ENCODE measurements at regions not wholly inside any gene's neighbourhood (a gene's known extent, or its start where the extent isn't known, plus 50 kb on each side); places are given as distances from the start of the nearest gene placed in this dataset.

DNA sequence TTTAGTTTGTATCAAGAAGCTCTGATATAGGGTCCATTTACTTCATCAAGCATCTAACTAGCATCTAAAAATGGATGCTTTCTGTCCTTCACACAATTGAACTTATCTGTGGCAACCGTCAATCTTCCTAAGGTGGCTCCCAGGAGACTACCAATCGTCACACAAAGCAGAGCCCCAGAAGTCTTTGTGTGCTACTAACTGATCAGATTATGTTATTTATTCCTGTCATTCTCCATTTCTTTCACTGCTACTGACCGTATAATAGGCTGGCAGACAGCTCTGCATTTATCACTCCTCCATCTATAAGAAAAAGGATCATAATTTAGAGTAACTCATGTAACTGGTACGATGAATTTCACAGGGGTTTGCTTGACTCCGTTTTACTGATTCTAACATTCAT is 585.0 kb upstream of the NXPH2 start:
- TF ChIP-seq, protein P1, sequence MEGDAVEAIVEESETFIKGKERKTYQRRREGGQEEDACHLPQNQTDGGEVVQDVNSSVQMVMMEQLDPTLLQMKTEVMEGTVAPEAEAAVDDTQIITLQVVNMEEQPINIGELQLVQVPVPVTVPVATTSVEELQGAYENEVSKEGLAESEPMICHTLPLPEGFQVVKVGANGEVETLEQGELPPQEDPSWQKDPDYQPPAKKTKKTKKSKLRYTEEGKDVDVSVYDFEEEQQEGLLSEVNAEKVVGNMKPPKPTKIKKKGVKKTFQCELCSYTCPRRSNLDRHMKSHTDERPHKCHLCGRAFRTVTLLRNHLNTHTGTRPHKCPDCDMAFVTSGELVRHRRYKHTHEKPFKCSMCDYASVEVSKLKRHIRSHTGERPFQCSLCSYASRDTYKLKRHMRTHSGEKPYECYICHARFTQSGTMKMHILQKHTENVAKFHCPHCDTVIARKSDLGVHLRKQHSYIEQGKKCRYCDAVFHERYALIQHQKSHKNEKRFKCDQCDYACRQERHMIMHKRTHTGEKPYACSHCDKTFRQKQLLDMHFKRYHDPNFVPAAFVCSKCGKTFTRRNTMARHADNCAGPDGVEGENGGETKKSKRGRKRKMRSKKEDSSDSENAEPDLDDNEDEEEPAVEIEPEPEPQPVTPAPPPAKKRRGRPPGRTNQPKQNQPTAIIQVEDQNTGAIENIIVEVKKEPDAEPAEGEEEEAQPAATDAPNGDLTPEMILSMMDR (IDR thresholded peaks at IDR 0.05), result no peak
- no peak for TF ChIP-seq EZH2 (IDR thresholded peaks at IDR 0.05; ENCODE audit: borderline replicate concordance, insufficient read depth, low read depth, low read length, poor library complexity, severe bottlenecking)

Data from B cell (primary cell).